Prostate gland (tissue), 2 donors: ENCODE measurements at regions not wholly inside any gene's neighbourhood (a gene's known extent, or its start where the extent isn't known, plus 50 kb on each side); places are given as distances from the start of the nearest gene placed in this dataset.

Experiments
- DNase-seq: peaks from one replicate; pipeline ENCODE4 v3.0.0-alpha.2; 2019; ENCODE audit warnings: low spot score
- H3K27ac ChIP-seq, 2 donors: fragments of 200-600 bp; sonication (generic); 2 replicates each; pipeline ENCODE4 v1.5.1; 2017 to 2019
- H3K27me3 ChIP-seq: fragments of 200-600 bp; sonication (generic); replicated peaks from 2 replicates; pipeline ENCODE4 v1.5.1; 2019; ENCODE audit not compliant: insufficient read depth
- H3K36me3 ChIP-seq, 2 donors: fragments of 200-600 bp; sonication (generic); 1 replicate in 1 of 2; 2 replicates in 1 of 2; pipeline versions ENCODE4 v1.5.1 to v1.8.1; 2017 to 2019
- H3K4me1 ChIP-seq: fragments of 200-600 bp; sonication (generic); replicated peaks from 2 replicates; pipeline ENCODE4 v1.5.1; 2019
- H3K4me3 ChIP-seq, 2 donors: fragments of 200-600 bp; sonication (generic); 2 replicates each; pipeline ENCODE4 v1.5.1; 2017 to 2019
- H3K9me3 ChIP-seq: fragments of 200-600 bp; sonication (generic); 2 replicates; pipeline ENCODE4 v1.5.1; 2017
- CTCF ChIP-seq, 4 experiments: fragments of 200-600 bp in 2 of 4; fragments of 450-650 bp in 2 of 4; sonication (generic) in 2 of 4; IDR thresholded peaks; 1 replicate in 3 of 4; 2 replicates in 1 of 4; pipeline ENCODE4 v1.5.1; 2016 to 2019; ENCODE audit warnings: antibody characterized with exemption in 4 of 4, mild to moderate bottlenecking in 2 of 4, moderate library complexity in 2 of 4
- POLR2A ChIP-seq: fragments of 450-650 bp; IDR thresholded peaks from one replicate; pipeline ENCODE4 v1.6.1; 2016; ENCODE audit warnings: antibody characterized with exemption, mild to moderate bottlenecking
- POLR2AphosphoS5 ChIP-seq: sonication (generic); formaldehyde crosslinking; IDR thresholded peaks from one replicate; pipeline ENCODE4 v1.6.1; 2017; ENCODE audit warnings: antibody characterized with exemption
- WGBS: methylation state at CpG from one replicate; pipeline ENCODE4 v1.1.5; 2018; 5-methylcytosine and 5-hydroxymethylcytosine counted together
- intact Hi-C: fragments of 100-400 bp; cut with DNase I; formaldehyde crosslinking; loops from one replicate; pipeline ENCODE4 v1.14.2; 2022

GRCh38 chr1:30264672-30265025 lies 458.7 kb downstream of the MATN1 start:
- Histone ChIP-seq H3K27ac (no peak overlapping the region), H3K36me3 (no peaks in the 10 kb centered on the region), H3K4me1 (no peaks in the 10 kb centered on the region), H3K4me3 (no peak overlapping the region), H3K9me3 (no peaks in the 10 kb centered on the region), H3K27me3 (peaks cover 6% of the 10 kb centered on the region)
- intact Hi-C loops: no loop called here
- no peak for TF ChIP-seq CTCF (IDR thresholded peaks at IDR 0.05)
- no peak for TF ChIP-seq POLR2A
- TF ChIP-seq POLR2AphosphoS5: no peak
- DNase-seq: no peak
- WGBS: 73% methylated on average over 4 of the region's 4 CpGs

GRCh38 chr1:30263888-30264671 lies 459.3 kb downstream of the MATN1 start:
- Histone ChIP-seq H3K27ac (no peak overlapping the region), H3K9me3 (no peaks in the 10 kb centered on the region), H3K27me3 (peaks cover 6% of the 10 kb centered on the region), H3K4me3 (no peak overlapping the region), H3K4me1 (no peaks in the 10 kb centered on the region), H3K36me3 (no peaks in the 10 kb centered on the region)
- 68% methylated on average over 9 of the region's 9 CpGs for WGBS
- intact Hi-C loops: no loop called here
- TF ChIP-seq CTCF (IDR thresholded peaks at IDR 0.05): no peak
- TF ChIP-seq POLR2A: no peak
- TF ChIP-seq POLR2AphosphoS5: no peak
- DNase-seq: no peak

GRCh38 chr1:30263405-30263804 lies 460.0 kb downstream of the MATN1 start:
- DNase-seq: no peak
- Histone ChIP-seq H3K9me3 (no peaks in the 10 kb centered on the region), H3K27me3 (peaks cover 2% of the 10 kb centered on the region), H3K36me3 (no peaks in the 10 kb centered on the region), H3K27ac (no peak overlapping the region), H3K4me3 (no peak overlapping the region), H3K4me1 (no peaks in the 10 kb centered on the region)
- intact Hi-C loops: no loop called here
- TF ChIP-seq CTCF (IDR thresholded peaks at IDR 0.05) (no peak), POLR2AphosphoS5 (no peak), POLR2A (no peak)
- 100% methylated on average over 4 of the region's 4 CpGs for WGBS

- peaks cover 6% of the 10 kb centered on the region for H3K27me3 ChIP-seq
- intact Hi-C loops: no loop called here
- TF ChIP-seq POLR2AphosphoS5 (no peak), CTCF (IDR thresholded peaks at IDR 0.05) (no peak), POLR2A (no peak)
- H3K27ac ChIP-seq: no peak overlapping the region
- no peaks in the 10 kb centered on the region for H3K9me3 ChIP-seq
- 85% methylated on average over 5 of the region's 5 CpGs for WGBS
- DNase-seq: no peak
- H3K36me3 ChIP-seq: no peaks in the 10 kb centered on the region
- H3K4me3 ChIP-seq: no peak overlapping the region
- no peaks in the 10 kb centered on the region for H3K4me1 ChIP-seq
Measured at GRCh38 chr1:30262158-30262557, 461.2 kb downstream of the MATN1 start.

- no peak for TF ChIP-seq POLR2A
- no peak for TF ChIP-seq CTCF (IDR thresholded peaks at IDR 0.05)
- no peak for TF ChIP-seq POLR2AphosphoS5
- peaks cover 6% of the 10 kb centered on the region for H3K27me3 ChIP-seq
- H3K27ac ChIP-seq: no peak overlapping the region
- no peaks in the 10 kb centered on the region for H3K4me1 ChIP-seq
- intact Hi-C loops: no loop called here
- no peak for DNase-seq
- H3K4me3 ChIP-seq: no peak overlapping the region
- no peaks in the 10 kb centered on the region for H3K36me3 ChIP-seq
- WGBS: 81% methylated on average over 3 of the region's 3 CpGs
- no peaks in the 10 kb centered on the region for H3K9me3 ChIP-seq
Measured at GRCh38 chr1:30260318-30260717, 463.1 kb downstream of the MATN1 start.
